Fibroblast of lung (primary cell): ENCODE measurements at regions not wholly inside any gene's neighbourhood (a gene's known extent, or its start where the extent isn't known, plus 50 kb on each side); places are given as distances from the start of the nearest gene placed in this dataset.

Source experiments
- DNase-seq, 2 donors: peaks; one replicate each; pipeline versions ENCODE4 v3.0.0 to v3.0.0-alpha.2; 2010; ENCODE audit warnings: low read depth in 2 of 2
- H2AFZ ChIP-seq: 2 replicates; pipeline ENCODE4 v1.5.1; 2012; ENCODE audit warnings: low read length, control low read depth, inconsistent platforms
- H3K27ac ChIP-seq: 2 replicates; pipeline ENCODE4 v1.5.1; 2011; ENCODE audit warnings: low read length, control low read depth; ENCODE audit not compliant: insufficient read depth
- H3K27me3 ChIP-seq: 2 replicates; pipeline ENCODE4 v1.5.1; 2011; ENCODE audit warnings: mild to moderate bottlenecking, low read length; ENCODE audit not compliant: control insufficient read depth, insufficient read depth
- H3K36me3 ChIP-seq: 2 replicates; pipeline ENCODE4 v1.5.1; 2011; ENCODE audit warnings: low read length; ENCODE audit not compliant: control insufficient read depth, insufficient read depth
- H3K4me1 ChIP-seq: 2 replicates; pipeline ENCODE4 v1.5.1; 2011; ENCODE audit warnings: low read length; ENCODE audit not compliant: control insufficient read depth, insufficient read depth; ENCODE audit errors: extremely low read depth
- H3K4me2 ChIP-seq: 2 replicates; pipeline ENCODE4 v1.5.1; 2011; ENCODE audit warnings: low read length, control low read depth; ENCODE audit not compliant: insufficient read depth; ENCODE audit errors: extremely low read depth
- H3K4me3 ChIP-seq, 4 experiments: fragments of 200-600 bp in 1 of 4; sonication (generic) in 1 of 4; replicated peaks in 1 of 4; 2 replicates each; pipeline ENCODE4 v1.5.1; 2011 to 2016; ENCODE audit warnings: low read length in 4 of 4, low read depth in 3 of 4, mild to moderate bottlenecking in 3 of 4, control low read depth in 2 of 4, inconsistent platforms in 1 of 4, mixed read lengths in 1 of 4; ENCODE audit not compliant: insufficient read depth in 1 of 4; ENCODE audit errors: control extremely low read depth in 1 of 4
- H3K79me2 ChIP-seq: 2 replicates; pipeline ENCODE4 v1.5.1; 2012; ENCODE audit warnings: mild to moderate bottlenecking, low read length, inconsistent platforms; ENCODE audit not compliant: control insufficient read depth, insufficient read depth
- H3K9ac ChIP-seq: 2 replicates; pipeline ENCODE4 v1.5.1; 2011; ENCODE audit warnings: mild to moderate bottlenecking, low read length, control low read depth; ENCODE audit not compliant: insufficient read depth
- H3K9me3 ChIP-seq: 2 replicates; pipeline ENCODE4 v1.5.1; 2012; ENCODE audit warnings: low read depth, low read length; ENCODE audit not compliant: control insufficient read depth, insufficient read depth
- H4K20me1 ChIP-seq: 2 replicates; pipeline ENCODE4 v1.5.1; 2011; ENCODE audit warnings: low read length; ENCODE audit not compliant: control insufficient read depth, insufficient read depth; ENCODE audit errors: extremely low read depth
- CTCF ChIP-seq, 2 donors: IDR thresholded peaks in 1 of 2; conservative IDR thresholded peaks in 1 of 2; 1 replicate in 1 of 2; 2 replicates in 1 of 2; pipeline ENCODE4 v1.5.1; 2011 to 2012; ENCODE audit warnings: low read length in 2 of 2, control low read depth in 1 of 2, inconsistent platforms in 1 of 2, low read depth in 1 of 2, mild to moderate bottlenecking in 1 of 2
- EZH2 ChIP-seq: IDR thresholded peaks from 2 replicates; pipeline ENCODE4 v1.5.1; 2012; ENCODE audit warnings: low read length, control low read depth, mild to moderate bottlenecking; ENCODE audit errors: missing control alignments

DNA sequence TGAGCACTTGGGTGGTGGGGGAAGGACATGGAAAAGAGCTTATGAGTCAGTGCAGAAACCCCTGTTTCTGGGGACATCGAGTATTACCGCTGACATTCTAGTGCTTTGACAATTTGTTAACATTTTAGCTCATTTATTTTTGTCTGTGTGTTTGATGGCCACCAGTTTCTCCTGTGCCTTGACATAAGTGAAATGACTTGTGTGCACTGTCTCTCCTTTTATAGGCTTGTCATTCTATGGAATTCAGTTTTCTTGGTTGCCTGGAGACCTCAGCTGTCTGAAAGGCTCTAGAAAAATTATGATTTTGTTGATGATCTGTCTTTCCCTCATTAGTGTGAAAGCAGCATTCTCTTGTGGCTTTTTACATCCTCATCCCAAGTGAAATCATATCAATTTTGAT is 190.0 kb upstream of the SMIM30 start:
- Histone ChIP-seq H3K4me3 (no peak overlapping the region), H3K4me2 (no peak overlapping the region), H3K36me3 (no peaks in the 10 kb centered on the region), H3K9me3 (no peaks in the 10 kb centered on the region), H2AFZ (no peak overlapping the region), H3K79me2 (no peaks in the 10 kb centered on the region), H3K27me3 (no peaks in the 10 kb centered on the region), H4K20me1 (no peaks in the 10 kb centered on the region), H3K4me1 (no peaks in the 10 kb centered on the region), H3K9ac (no peak overlapping the region), H3K27ac (no peak overlapping the region)
- DNase-seq, result no peak
- TF ChIP-seq CTCF (conservative IDR thresholded peaks at IDR 0.05 in 1 of 2, IDR thresholded peaks at IDR 0.05 in 1 of 2; ENCODE audit: low read depth in 1 of 2, low read length in 2 of 2), result no peak
- no peak for TF ChIP-seq EZH2

- Histone ChIP-seq H4K20me1 (no peaks in the 10 kb centered on the region), H3K27me3 (no peaks in the 10 kb centered on the region), H3K27ac (no peak overlapping the region), H3K4me3 (no peak overlapping the region), H2AFZ (no peak overlapping the region), H3K9ac (no peak overlapping the region), H3K36me3 (no peaks in the 10 kb centered on the region), H3K4me2 (no peak overlapping the region), H3K79me2 (no peaks in the 10 kb centered on the region), H3K9me3 (no peaks in the 10 kb centered on the region), H3K4me1 (no peaks in the 10 kb centered on the region)
- DNase-seq, result no peak
- TF ChIP-seq EZH2 (no peak), CTCF (conservative IDR thresholded peaks at IDR 0.05 in 1 of 2, IDR thresholded peaks at IDR 0.05 in 1 of 2; ENCODE audit: low read depth in 1 of 2, low read length in 2 of 2) (no peak)
Measured at GRCh38 chr7:113307147-113307546, 188.8 kb upstream of the SMIM30 start.

- no peaks in the 10 kb centered on the region for H4K20me1 ChIP-seq
- H3K79me2 ChIP-seq, result no peaks in the 10 kb centered on the region
- no peak overlapping the region for H3K4me2 ChIP-seq
- no peak overlapping the region for H3K27ac ChIP-seq
- H3K36me3 ChIP-seq, result no peaks in the 10 kb centered on the region
- no peaks in the 10 kb centered on the region for H3K4me1 ChIP-seq
- no peak overlapping the region for H2AFZ ChIP-seq
- H3K9me3 ChIP-seq, result no peaks in the 10 kb centered on the region
- H3K27me3 ChIP-seq, result no peaks in the 10 kb centered on the region
- no peak overlapping the region for H3K9ac ChIP-seq
- H3K4me3 ChIP-seq, result no peak overlapping the region
- DNase-seq, result no peak
- TF ChIP-seq EZH2 (no peak), CTCF (conservative IDR thresholded peaks at IDR 0.05 in 1 of 2, IDR thresholded peaks at IDR 0.05 in 1 of 2; ENCODE audit: low read depth in 1 of 2, low read length in 2 of 2) (no peak)
Measured at GRCh38 chr7:113306302-113306701, 187.9 kb upstream of the SMIM30 start.
